Naive B cell (primary cell): ENCODE measurements at regions not wholly inside any gene's neighbourhood (a gene's known extent, or its start where the extent isn't known, plus 50 kb on each side); places are given as distances from the start of the nearest gene placed in this dataset.
"Not testable (repeated sequence)": the region's sequence is repeated elsewhere in the genome, so short reads cannot be mapped to it uniquely, and the experiment has no call there.

Experiments
- ATAC-seq, 2 donors: fragments of 150-1000 bp; cut with Tn5 transposase; 2 replicates each; pipeline ENCODE4 v1.10.0; 2021; ENCODE audit warnings: low read depth in 2 of 2, mild to moderate bottlenecking in 2 of 2, moderate library complexity in 2 of 2
- DNase-seq: peaks from one replicate; pipeline ENCODE4 v3.0.0; 2022
- H3K27ac Mint-ChIP-seq, 6 donors: one replicate each; pipeline ENCODE4 v1.8.0; 2020 to 2022; ENCODE audit warnings: mild to moderate bottlenecking in 6 of 6, mixed read lengths in 6 of 6, moderate library complexity in 5 of 6, inconsistent platforms in 2 of 6
- H3K27me3 Mint-ChIP-seq, 3 donors: one replicate each; pipeline ENCODE4 v1.8.0; 2021 to 2022; ENCODE audit warnings: mixed read lengths in 3 of 3, mild to moderate bottlenecking in 1 of 3
- H3K36me3 Mint-ChIP-seq, 2 donors: one replicate each; pipeline ENCODE4 v1.8.0; 2020 to 2022; ENCODE audit warnings: mixed read lengths in 2 of 2, inconsistent platforms in 1 of 2, mild to moderate bottlenecking in 1 of 2
- H3K4me1 Mint-ChIP-seq, 3 donors: one replicate each; pipeline ENCODE4 v1.8.0; 2020 to 2022; ENCODE audit warnings: mixed read lengths in 3 of 3, inconsistent platforms in 1 of 3, mild to moderate bottlenecking in 1 of 3, moderate library complexity in 1 of 3
- H3K4me3 Mint-ChIP-seq, 8 donors: one replicate each; pipeline ENCODE4 v1.8.0; 2020 to 2022; ENCODE audit warnings: mild to moderate bottlenecking in 8 of 8, mixed read lengths in 8 of 8, moderate library complexity in 8 of 8, inconsistent platforms in 2 of 8
- H3K9me3 Mint-ChIP-seq, 7 donors: one replicate each; pipeline ENCODE4 v1.8.0; 2020 to 2022; ENCODE audit warnings: mixed read lengths in 7 of 7, mild to moderate bottlenecking in 5 of 7, inconsistent platforms in 2 of 7, moderate library complexity in 1 of 7

- Mint-ChIP-seq H3K36me3 (no peaks in the 10 kb centered on the region), H3K27me3 (peaks cover 5 to 12% (median 6%) of the 10 kb centered on the region in 3 donors), H3K27ac (no peak overlapping the region), H3K9me3 (peaks cover 0 to 9% (median 2%) of the 10 kb centered on the region in 7 donors), H3K4me1 (no peaks in the 10 kb centered on the region), H3K4me3 (no peak overlapping the region)
- DNase-seq: no peak
- no peak for ATAC-seq
Observed at GRCh38 chr15:25990220-25990619, 127.1 kb upstream of the ATP10A start.

- Mint-ChIP-seq H3K27me3 (peaks cover 3 to 13% (median 12%) of the 10 kb centered on the region in 3 donors), H3K36me3 (no peaks in the 10 kb centered on the region), H3K4me1 (no peaks in the 10 kb centered on the region), H3K9me3 (peaks cover 0 to 9% (median 2%) of the 10 kb centered on the region in 7 donors), H3K4me3 (no peak overlapping the region), H3K27ac (no peak overlapping the region)
- ATAC-seq (no peak), DNase-seq (no peak)
Observed at GRCh38 chr15:25989327-25989726, 126.2 kb upstream of the ATP10A start.

GRCh38 chr15:25988716-25989115 lies 125.6 kb upstream of the ATP10A start:
- ATAC-seq, DNase-seq, H3K9me3 Mint-ChIP-seq, H3K4me1 Mint-ChIP-seq, H3K36me3 Mint-ChIP-seq, H3K4me3 Mint-ChIP-seq: not testable (repeated sequence)
- Mint-ChIP-seq H3K27me3 (peaks cover 0 to 13% (median 12%) of the 10 kb centered on the region in 3 donors), H3K27ac (peak overlapping the region in 1 of 6 donors; percentile 49)

DNA sequence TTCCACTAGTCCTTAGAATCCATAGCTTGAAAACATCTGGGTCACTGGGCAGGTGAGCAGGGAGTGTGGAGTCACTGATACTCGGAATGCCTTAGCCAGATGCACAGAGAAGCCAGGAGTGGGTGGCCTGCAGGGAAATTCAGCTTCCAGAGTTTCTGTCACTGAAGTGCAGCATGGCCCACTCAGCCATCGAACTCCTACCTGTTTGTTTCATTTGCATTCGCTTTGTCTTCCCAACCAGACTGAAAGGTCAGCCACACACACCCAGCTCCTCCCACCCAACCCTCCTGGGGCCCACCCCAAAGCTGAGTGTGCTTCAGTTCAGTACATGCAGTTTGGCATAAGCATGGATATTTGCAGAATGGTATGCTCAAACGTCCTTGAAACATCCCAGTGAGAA lies 124.5 kb upstream of the ATP10A start:
- Mint-ChIP-seq H3K4me1 (no peaks in the 10 kb centered on the region), H3K9me3 (peaks cover 0 to 9% (median 2%) of the 10 kb centered on the region in 7 donors), H3K27ac (no peak overlapping the region), H3K27me3 (peaks cover 5 to 19% (median 13%) of the 10 kb centered on the region in 3 donors), H3K36me3 (no peaks in the 10 kb centered on the region), H3K4me3 (no peak overlapping the region)
- DNase-seq (no peak), ATAC-seq (no peak)

- peaks cover 0 to 2% (median under 1%) of the 10 kb centered on the region in 7 donors for H3K9me3 Mint-ChIP-seq
- no peaks in the 10 kb centered on the region for H3K4me1 Mint-ChIP-seq
- H3K27me3 Mint-ChIP-seq: peaks cover 7 to 24% (median 15%) of the 10 kb centered on the region in 3 donors
- H3K27ac Mint-ChIP-seq: no peak overlapping the region
- H3K36me3 Mint-ChIP-seq: no peaks in the 10 kb centered on the region
- DNase-seq: no peak
- no peak overlapping the region for H3K4me3 Mint-ChIP-seq
- ATAC-seq: no peak
Observed at GRCh38 chr15:25985165-25985564, 122.0 kb upstream of the ATP10A start.

DNA sequence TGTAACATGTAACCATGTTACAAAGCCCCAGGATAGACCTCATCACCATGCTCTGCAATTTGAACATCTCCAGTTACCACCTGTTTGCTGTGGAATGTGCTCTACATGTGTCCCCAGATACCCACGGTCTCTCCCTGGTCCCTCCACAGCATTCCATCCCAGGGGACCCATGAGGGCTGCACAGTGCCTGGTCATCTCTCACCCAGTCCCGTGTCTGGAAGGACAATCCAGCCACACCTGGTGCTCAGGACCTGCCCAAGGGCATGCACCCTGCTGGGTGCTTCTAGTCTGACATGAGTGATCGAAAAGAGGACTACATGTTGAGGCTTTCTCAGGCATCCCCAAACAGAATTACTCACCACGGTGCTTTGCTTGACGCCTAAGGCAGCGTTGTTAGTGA lies 119.6 kb upstream of the ATP10A start:
- Mint-ChIP-seq H3K4me1 (no peaks in the 10 kb centered on the region), H3K36me3 (peaks cover 0 to 6% of the 10 kb centered on the region in 2 donors), H3K4me3 (no peak overlapping the region), H3K9me3 (peaks cover 0 to 6% (median 0%) of the 10 kb centered on the region in 7 donors), H3K27ac (no peak overlapping the region), H3K27me3 (peaks cover 7 to 30% (median 15%) of the 10 kb centered on the region in 3 donors)
- no peak for DNase-seq
- ATAC-seq: no peak

DNA sequence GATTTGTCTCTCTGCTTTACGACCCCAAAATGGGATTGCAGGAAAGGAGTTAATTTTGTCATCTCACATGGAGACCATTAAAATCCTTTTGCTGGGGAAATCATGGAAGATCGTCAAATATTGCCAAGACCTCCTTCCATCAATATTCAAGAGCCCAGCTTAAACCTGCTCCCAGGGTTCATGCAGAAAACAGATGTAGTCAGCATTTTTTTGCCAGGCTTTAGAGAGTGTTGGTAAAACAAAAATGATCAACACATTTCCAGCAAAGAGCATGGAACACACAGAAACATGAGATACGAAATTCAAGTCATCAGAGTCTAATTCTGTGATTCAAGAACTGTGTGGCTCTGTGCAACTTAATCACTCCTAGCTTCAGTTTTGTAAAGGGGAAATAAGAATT lies 118.0 kb upstream of the ATP10A start:
- Mint-ChIP-seq H3K27ac (no peak overlapping the region), H3K4me1 (no peaks in the 10 kb centered on the region), H3K4me3 (no peak overlapping the region), H3K36me3 (peaks cover 0 to 7% of the 10 kb centered on the region in 2 donors), H3K27me3 (peaks cover 7 to 24% (median 13%) of the 10 kb centered on the region in 3 donors), H3K9me3 (peaks cover 0 to 6% (median 0%) of the 10 kb centered on the region in 7 donors)
- ATAC-seq: no peak
- no peak for DNase-seq

GRCh38 chr15:25972141-25972675 lies 109.1 kb upstream of the ATP10A start:
- Mint-ChIP-seq H3K9me3 (peaks cover 0 to 5% (median 0%) of the 10 kb centered on the region in 7 donors), H3K4me1 (no peaks in the 10 kb centered on the region), H3K27ac (no peak overlapping the region), H3K27me3 (peaks cover 8 to 22% (median 21%) of the 10 kb centered on the region in 3 donors), H3K36me3 (no peaks in the 10 kb centered on the region), H3K4me3 (no peak overlapping the region)
- no peak for DNase-seq
- ATAC-seq: no peak

DNA sequence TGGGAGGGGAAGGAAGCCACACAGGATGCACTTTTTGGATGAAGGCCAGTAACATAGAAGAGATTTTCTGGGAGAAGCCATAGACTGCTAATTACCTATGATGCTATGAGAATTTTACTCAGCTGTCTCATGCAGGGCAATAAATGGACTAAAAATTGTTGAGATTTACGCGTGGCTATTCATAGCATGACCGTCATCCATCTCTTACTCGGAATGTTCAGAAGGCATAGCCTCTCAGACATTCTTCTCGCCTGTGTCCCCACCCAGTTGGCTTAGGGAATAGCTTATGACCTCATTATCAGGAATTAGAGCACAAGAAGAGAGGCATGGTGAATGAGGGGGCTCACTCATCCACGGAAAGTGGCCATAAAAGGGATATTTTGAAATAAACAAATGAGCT lies 107.9 kb upstream of the ATP10A start:
- H3K4me3 Mint-ChIP-seq: no peak overlapping the region
- DNase-seq: no peak
- ATAC-seq: no peak
- no peak overlapping the region for H3K27ac Mint-ChIP-seq
- H3K36me3 Mint-ChIP-seq: no peaks in the 10 kb centered on the region
- H3K27me3 Mint-ChIP-seq: peaks cover 8 to 22% (median 21%) of the 10 kb centered on the region in 3 donors
- no peaks in the 10 kb centered on the region for H3K4me1 Mint-ChIP-seq
- H3K9me3 Mint-ChIP-seq: peaks cover 0 to 5% (median 0%) of the 10 kb centered on the region in 7 donors

GRCh38 chr15:25969886-25970285 lies 106.8 kb upstream of the ATP10A start:
- H3K27me3 Mint-ChIP-seq: peaks cover 8 to 20% (median 19%) of the 10 kb centered on the region in 3 donors
- no peaks in the 10 kb centered on the region for H3K36me3 Mint-ChIP-seq
- DNase-seq (no peak), ATAC-seq (no peak)
- peaks cover 0 to 4% (median 0%) of the 10 kb centered on the region in 7 donors for H3K9me3 Mint-ChIP-seq
- no peak overlapping the region for H3K27ac Mint-ChIP-seq
- no peak overlapping the region for H3K4me3 Mint-ChIP-seq
- no peaks in the 10 kb centered on the region for H3K4me1 Mint-ChIP-seq

GRCh38 chr15:25967116-25967515 lies 104.0 kb upstream of the ATP10A start:
- no peak overlapping the region for H3K27ac Mint-ChIP-seq
- H3K4me3 Mint-ChIP-seq: no peak overlapping the region
- ATAC-seq: no peak
- H3K36me3 Mint-ChIP-seq: no peaks in the 10 kb centered on the region
- H3K27me3 Mint-ChIP-seq: peaks cover 13 to 17% (median 13%) of the 10 kb centered on the region in 3 donors
- no peak for DNase-seq
- H3K9me3 Mint-ChIP-seq: peaks cover 0 to 5% (median 1%) of the 10 kb centered on the region in 7 donors
- H3K4me1 Mint-ChIP-seq: no peaks in the 10 kb centered on the region

DNA sequence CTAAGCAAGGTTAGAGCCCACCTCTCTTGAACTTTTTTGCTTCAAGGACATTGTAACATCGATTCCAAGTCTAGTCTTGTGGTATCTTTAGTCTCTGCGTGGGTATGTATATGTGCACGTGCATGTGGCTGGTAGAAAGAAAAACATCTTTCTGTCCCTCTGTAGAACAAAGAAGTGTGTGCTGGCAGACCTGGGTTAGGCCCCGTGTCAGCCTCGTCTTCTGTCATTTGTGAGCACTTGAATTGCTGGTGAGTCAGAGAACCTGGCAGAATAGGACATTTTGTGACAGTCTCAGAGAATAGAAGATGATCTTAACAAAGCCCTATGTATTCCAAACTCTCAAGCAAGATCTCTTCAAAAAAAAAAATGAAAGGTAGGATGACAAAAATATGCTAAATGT lies 102.2 kb upstream of the ATP10A start:
- DNase-seq: no peak
- Mint-ChIP-seq H3K4me1 (no peaks in the 10 kb centered on the region), H3K36me3 (no peaks in the 10 kb centered on the region), H3K9me3 (peaks cover 0 to 3% (median 1%) of the 10 kb centered on the region in 7 donors), H3K4me3 (no peak overlapping the region), H3K27me3 (peaks cover 14 to 19% (median 15%) of the 10 kb centered on the region in 3 donors), H3K27ac (no peak overlapping the region)
- ATAC-seq: no peak

- Mint-ChIP-seq H3K36me3 (no peaks in the 10 kb centered on the region), H3K27me3 (peaks cover 17 to 24% (median 21%) of the 10 kb centered on the region in 3 donors), H3K4me1 (no peaks in the 10 kb centered on the region), H3K9me3 (peaks cover 0 to 9% (median 1%) of the 10 kb centered on the region in 7 donors), H3K27ac (peak overlapping the region in 1 of 6 donors; percentile 39), H3K4me3 (no peak overlapping the region)
- ATAC-seq: no peak
- no peak for DNase-seq
Observed at GRCh38 chr15:25960273-25960672, 97.1 kb upstream of the ATP10A start.

- H3K27me3 Mint-ChIP-seq: peaks cover 17 to 25% (median 24%) of the 10 kb centered on the region in 3 donors
- H3K36me3 Mint-ChIP-seq: no peaks in the 10 kb centered on the region
- DNase-seq (no peak), ATAC-seq (no peak)
- H3K4me1 Mint-ChIP-seq: no peaks in the 10 kb centered on the region
- H3K4me3 Mint-ChIP-seq: no peak overlapping the region
- H3K9me3 Mint-ChIP-seq: peaks cover 0 to 9% (median 4%) of the 10 kb centered on the region in 7 donors
- no peak overlapping the region for H3K27ac Mint-ChIP-seq
Observed at GRCh38 chr15:25959100-25959499, 96.0 kb upstream of the ATP10A start.
